DMS53 (cell line): ENCODE measurements at regions not wholly inside any gene's neighbourhood (a gene's known extent, or its start where the extent isn't known, plus 50 kb on each side); places are given as distances from the start of the nearest gene placed in this dataset.

Source experiments
- DNase-seq: peaks from one replicate; lab custom pipeline; 2025; lab: John Stamatoyannopoulos, UW

- DNase-seq: no peak
Observed at GRCh38 chr22:48167238-48167637, 1404.8 kb downstream of the TBC1D22A start.

- DNase-seq: no peak
Observed at GRCh38 chr22:48161298-48161697, 1398.8 kb downstream of the TBC1D22A start.

- DNase-seq: no peak
Observed at GRCh38 chr22:48157676-48158075, 1395.2 kb downstream of the TBC1D22A start.

- no peak for DNase-seq
Observed at GRCh38 chr22:48156603-48157355, 1394.3 kb downstream of the TBC1D22A start.

- DNase-seq: no peak
Observed at GRCh38 chr22:48155446-48155845, 1393.0 kb downstream of the TBC1D22A start.

- DNase-seq: no peak
Observed at GRCh38 chr22:48154943-48155240, 1392.4 kb downstream of the TBC1D22A start.

GRCh38 chr22:48154169-48154942 lies 1391.9 kb downstream of the TBC1D22A start:
- DNase-seq: no peak

GRCh38 chr22:48153726-48154125 lies 1391.3 kb downstream of the TBC1D22A start:
- DNase-seq: no peak

GRCh38 chr22:48152916-48153315 lies 1390.5 kb downstream of the TBC1D22A start:
- DNase-seq: no peak

- no peak for DNase-seq
Observed at GRCh38 chr22:48152164-48152775, 1389.8 kb downstream of the TBC1D22A start.

- no peak for DNase-seq
Observed at GRCh38 chr22:48151641-48152040, 1389.2 kb downstream of the TBC1D22A start.

- no peak for DNase-seq
Observed at GRCh38 chr22:48147831-48148230, 1385.4 kb downstream of the TBC1D22A start.

- DNase-seq: no peak
Observed at GRCh38 chr22:48147404-48147803, 1385.0 kb downstream of the TBC1D22A start.

- DNase-seq: no peak
Observed at GRCh38 chr22:48146426-48146825, 1384.0 kb downstream of the TBC1D22A start.

GRCh38 chr22:48145738-48146137 lies 1383.3 kb downstream of the TBC1D22A start:
- no peak for DNase-seq

GRCh38 chr22:48144318-48144717 lies 1381.9 kb downstream of the TBC1D22A start:
- DNase-seq: no peak

- no peak for DNase-seq
Observed at GRCh38 chr22:48143856-48144255, 1381.4 kb downstream of the TBC1D22A start.

- no peak for DNase-seq
Observed at GRCh38 chr22:48142388-48142787, 1379.9 kb downstream of the TBC1D22A start.

GRCh38 chr22:48141301-48141700 lies 1378.9 kb downstream of the TBC1D22A start:
- no peak for DNase-seq

- no peak for DNase-seq
Observed at GRCh38 chr22:48140261-48140813, 1377.9 kb downstream of the TBC1D22A start.

- DNase-seq: no peak
Observed at GRCh38 chr22:48139776-48140175, 1377.3 kb downstream of the TBC1D22A start.

- no peak for DNase-seq
Observed at GRCh38 chr22:48138855-48139254, 1376.4 kb downstream of the TBC1D22A start.

- no peak for DNase-seq
Observed at GRCh38 chr22:48138427-48138826, 1376.0 kb downstream of the TBC1D22A start.
